ENCODE measurements at regions not wholly inside any gene's neighbourhood (a gene's known extent, or its start where the extent isn't known, plus 50 kb on each side); places are given as distances from the start of the nearest gene placed in this dataset.

- Histone ChIP-seq H3K4me2 (no peak overlapping the region), H3F3A (replicated peaks; ENCODE audit: insufficient read depth) (no peaks in the 10 kb centered on the region), H3K27ac (ENCODE audit: low read depth in 2 of 2, low read length in 1 of 2) (no peak overlapping the region), H3K27me3 (ENCODE audit: insufficient read depth) (peaks cover 1% of the 10 kb centered on the region; the same call in 1 of the 2 replicates), H3K9me2 (no peaks in the 10 kb centered on the region), H4K20me1 (ENCODE audit: insufficient read depth) (no peaks in the 10 kb centered on the region), H3K9me3 (no peaks in the 10 kb centered on the region), H3K79me2 (ENCODE audit: insufficient read depth) (no peaks in the 10 kb centered on the region), H3K4me3 (ENCODE audit: low read depth in 2 of 2, low read length in 1 of 2) (no peak overlapping the region), H3K9ac (no peak overlapping the region), H2AFZ (ENCODE audit: low read depth) (no peak overlapping the region), H3K4me1 (ENCODE audit: control insufficient read depth in 1 of 2, insufficient read depth in 2 of 2, low read depth in 1 of 2, low read length in 1 of 2) (no peaks in the 10 kb centered on the region), H3K36me3 (replicated peaks in 1 of 2; ENCODE audit: control insufficient read depth in 1 of 2, insufficient read depth in 2 of 2, low read length in 1 of 2) (no peaks in the 10 kb centered on the region)
- DNase-seq, result no peak
- POLR2A ChIA-PET, result no interaction called here
- TF ChIP-seq SIN3A (IDR thresholded peaks at IDR 0.05; ENCODE audit: borderline replicate concordance, low read depth, low read length) (no peak), GATA2 (CRISPR knock-in tag; IDR thresholded peaks at IDR 0.05) (no peak), TEAD4 (IDR thresholded peaks at IDR 0.05; ENCODE audit: borderline replicate concordance, insufficient read depth) (no peak), FOSL2 (IDR thresholded peaks at IDR 0.05; ENCODE audit: borderline replicate concordance, low read depth) (no peak), MEF2A (IDR thresholded peaks at IDR 0.05; ENCODE audit: borderline replicate concordance, low read depth) (no peak), MXI1 (IDR thresholded peaks at IDR 0.05; ENCODE audit: low read depth, low read length) (no peak), FOXM1 (IDR thresholded peaks at IDR 0.05; ENCODE audit: low read depth) (no peak), USF2 (IDR thresholded peaks at IDR 0.05; ENCODE audit: borderline replicate concordance, low read depth, low read length) (no peak), CHD2 (IDR thresholded peaks at IDR 0.05; ENCODE audit: low read length, partially characterized antibody) (no peak), RXRA (IDR thresholded peaks at IDR 0.05; ENCODE audit: borderline replicate concordance, low read depth) (no peak), REST (IDR thresholded peaks at IDR 0.05; ENCODE audit: low read depth, low read length) (no peak), FOXJ3 (CRISPR knock-in tag; IDR thresholded peaks at IDR 0.05) (no peak), SMC3 (IDR thresholded peaks at IDR 0.05; ENCODE audit: low read depth, low read length) (no peak), NFIC (IDR thresholded peaks at IDR 0.05; ENCODE audit: borderline replicate concordance) (no peak)
- TF ChIP-seq, protein P1, sequence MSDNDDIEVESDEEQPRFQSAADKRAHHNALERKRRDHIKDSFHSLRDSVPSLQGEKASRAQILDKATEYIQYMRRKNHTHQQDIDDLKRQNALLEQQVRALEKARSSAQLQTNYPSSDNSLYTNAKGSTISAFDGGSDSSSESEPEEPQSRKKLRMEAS (IDR thresholded peaks at IDR 0.05; ENCODE audit: low read depth), result no peak
- TF ChIP-seq, protein P2, sequence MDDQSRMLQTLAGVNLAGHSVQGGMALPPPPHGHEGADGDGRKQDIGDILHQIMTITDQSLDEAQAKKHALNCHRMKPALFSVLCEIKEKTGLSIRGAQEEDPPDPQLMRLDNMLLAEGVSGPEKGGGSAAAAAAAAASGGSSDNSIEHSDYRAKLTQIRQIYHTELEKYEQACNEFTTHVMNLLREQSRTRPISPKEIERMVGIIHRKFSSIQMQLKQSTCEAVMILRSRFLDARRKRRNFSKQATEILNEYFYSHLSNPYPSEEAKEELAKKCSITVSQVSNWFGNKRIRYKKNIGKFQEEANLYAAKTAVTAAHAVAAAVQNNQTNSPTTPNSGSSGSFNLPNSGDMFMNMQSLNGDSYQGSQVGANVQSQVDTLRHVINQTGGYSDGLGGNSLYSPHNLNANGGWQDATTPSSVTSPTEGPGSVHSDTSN (IDR thresholded peaks at IDR 0.05), result no peak
- TF ChIP-seq, protein P3, sequence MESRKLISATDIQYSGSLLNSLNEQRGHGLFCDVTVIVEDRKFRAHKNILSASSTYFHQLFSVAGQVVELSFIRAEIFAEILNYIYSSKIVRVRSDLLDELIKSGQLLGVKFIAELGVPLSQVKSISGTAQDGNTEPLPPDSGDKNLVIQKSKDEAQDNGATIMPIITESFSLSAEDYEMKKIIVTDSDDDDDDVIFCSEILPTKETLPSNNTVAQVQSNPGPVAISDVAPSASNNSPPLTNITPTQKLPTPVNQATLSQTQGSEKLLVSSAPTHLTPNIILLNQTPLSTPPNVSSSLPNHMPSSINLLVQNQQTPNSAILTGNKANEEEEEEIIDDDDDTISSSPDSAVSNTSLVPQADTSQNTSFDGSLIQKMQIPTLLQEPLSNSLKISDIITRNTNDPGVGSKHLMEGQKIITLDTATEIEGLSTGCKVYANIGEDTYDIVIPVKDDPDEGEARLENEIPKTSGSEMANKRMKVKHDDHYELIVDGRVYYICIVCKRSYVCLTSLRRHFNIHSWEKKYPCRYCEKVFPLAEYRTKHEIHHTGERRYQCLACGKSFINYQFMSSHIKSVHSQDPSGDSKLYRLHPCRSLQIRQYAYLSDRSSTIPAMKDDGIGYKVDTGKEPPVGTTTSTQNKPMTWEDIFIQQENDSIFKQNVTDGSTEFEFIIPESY (IDR thresholded peaks at IDR 0.05; ENCODE audit: borderline replicate concordance, low read depth), result no peak
- CTCF ChIA-PET, result no interaction called here
- 21% methylated on average over 11 of the region's 11 CpGs for WGBS (ENCODE audit: low lambda C conversion rate)
These were observed 89.1 kb upstream of the VSTM2B start for GRCh38 chr19:29436591-29437103.

Measured in SK-N-SH (cell line).